T-helper 2 cell treated with Interferon-gamma antibody and Interleukin-4, amounts not matched to agents 5 μg/mL and 100 μg/mL, for 36 hours (primary cell): ENCODE measurements at regions not wholly inside any gene's neighbourhood (a gene's known extent, or its start where the extent isn't known, plus 50 kb on each side); places are given as distances from the start of the nearest gene placed in this dataset.

ENCODE experiments used
- DNase-seq: peaks from one replicate; pipeline ENCODE4 v3.0.0; 2021; ENCODE audit warnings: low spot score
- H3K27ac Mint-ChIP-seq: one replicate; pipeline ENCODE4 v1.8.0; 2021; ENCODE audit warnings: mild to moderate bottlenecking, mixed read lengths
- H3K27me3 Mint-ChIP-seq: one replicate; pipeline ENCODE4 v1.8.0; 2021; ENCODE audit warnings: low read depth, mixed read lengths
- H3K36me3 Mint-ChIP-seq: one replicate; pipeline ENCODE4 v1.8.0; 2021; ENCODE audit warnings: low read depth, mixed read lengths
- H3K4me1 Mint-ChIP-seq: one replicate; pipeline ENCODE4 v1.8.0; 2021; ENCODE audit warnings: low read depth, mixed read lengths
- H3K4me3 Mint-ChIP-seq: one replicate; pipeline ENCODE4 v1.8.0; 2022; ENCODE audit warnings: mild to moderate bottlenecking, moderate library complexity, mixed read lengths
- H3K9me3 Mint-ChIP-seq: one replicate; pipeline ENCODE4 v1.8.0; 2021; ENCODE audit warnings: mixed read lengths

DNA sequence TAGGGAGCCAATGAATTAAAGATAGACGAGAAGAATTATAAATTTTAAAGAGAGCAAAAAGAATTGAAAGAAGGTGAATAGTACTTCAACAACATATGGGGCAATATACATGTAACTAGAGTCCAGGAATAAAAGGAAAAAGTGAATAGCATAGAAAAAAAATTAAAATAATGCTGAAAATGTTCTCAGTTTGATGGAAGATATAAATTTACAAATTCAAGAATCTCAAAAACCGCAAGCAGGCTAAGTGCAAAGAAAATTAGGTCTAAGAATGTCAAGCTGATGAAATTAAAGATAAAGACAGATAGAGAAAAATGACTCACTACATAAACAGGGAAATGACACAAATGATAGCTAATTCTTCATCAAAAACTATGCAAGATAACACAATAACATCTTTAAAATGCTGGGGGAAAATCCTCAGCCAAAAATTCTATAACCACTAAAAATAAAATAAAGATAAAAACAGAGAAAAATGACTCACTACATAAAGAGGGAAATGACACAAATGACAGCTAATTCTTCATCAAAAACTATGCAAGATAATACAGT lies 326.3 kb downstream of the TBX15 start:
- Mint-ChIP-seq H3K4me1 (no peaks in the 10 kb centered on the region), H3K27me3 (no peaks in the 10 kb centered on the region), H3K27ac (no peak overlapping the region), H3K9me3 (peaks cover 23% of the 10 kb centered on the region), H3K4me3 (no peak overlapping the region), H3K36me3 (no peaks in the 10 kb centered on the region)
- DNase-seq = no peak

DNA sequence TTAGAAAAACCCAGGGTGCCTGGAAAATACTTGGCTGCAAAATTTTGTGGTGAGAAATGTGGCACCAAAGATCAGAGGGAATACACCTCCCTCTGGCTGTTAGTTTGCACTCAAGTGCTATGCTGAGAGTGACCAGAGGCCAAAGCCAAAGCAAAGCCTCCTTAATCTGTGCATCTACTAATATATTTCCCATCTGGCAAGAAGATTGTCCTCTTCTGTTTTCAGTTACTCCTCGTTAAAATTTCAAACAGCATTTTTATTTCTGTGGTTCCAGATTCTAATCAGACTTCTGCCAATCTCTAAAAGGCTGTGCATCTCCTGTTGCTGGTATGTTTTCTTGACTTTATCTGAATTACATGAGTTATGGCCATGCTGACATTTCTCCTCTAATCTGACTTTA lies 327.4 kb downstream of the TBX15 start:
- no peaks in the 10 kb centered on the region for H3K4me1 Mint-ChIP-seq
- H3K27me3 Mint-ChIP-seq = no peaks in the 10 kb centered on the region
- DNase-seq = no peak
- no peak overlapping the region for H3K27ac Mint-ChIP-seq
- peaks cover 24% of the 10 kb centered on the region for H3K9me3 Mint-ChIP-seq
- no peak overlapping the region for H3K4me3 Mint-ChIP-seq
- H3K36me3 Mint-ChIP-seq = no peaks in the 10 kb centered on the region

DNA sequence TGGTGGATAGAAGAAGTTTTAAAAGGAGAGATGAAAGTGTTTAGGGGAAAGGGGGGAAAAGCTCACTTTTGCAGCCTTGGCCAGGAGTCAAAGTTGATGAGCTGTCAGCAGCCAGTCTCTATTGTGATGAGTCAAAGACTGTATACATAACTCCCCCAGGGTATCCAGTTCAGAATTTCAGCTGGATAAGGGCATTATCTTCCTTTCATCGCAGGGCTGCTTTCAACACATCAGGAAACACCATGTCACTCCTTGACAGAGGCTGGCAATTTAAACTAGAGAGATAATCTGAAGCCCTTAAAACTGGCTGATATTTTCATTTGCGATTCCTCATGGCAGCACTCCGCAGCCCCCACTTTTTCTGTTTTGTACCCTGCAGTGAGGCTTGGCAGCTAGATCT lies 328.5 kb downstream of the TBX15 start:
- Mint-ChIP-seq H3K36me3 (no peaks in the 10 kb centered on the region), H3K4me1 (no peaks in the 10 kb centered on the region), H3K4me3 (no peak overlapping the region), H3K9me3 (peaks cover 25% of the 10 kb centered on the region), H3K27ac (no peak overlapping the region), H3K27me3 (no peaks in the 10 kb centered on the region)
- no peak for DNase-seq

DNA sequence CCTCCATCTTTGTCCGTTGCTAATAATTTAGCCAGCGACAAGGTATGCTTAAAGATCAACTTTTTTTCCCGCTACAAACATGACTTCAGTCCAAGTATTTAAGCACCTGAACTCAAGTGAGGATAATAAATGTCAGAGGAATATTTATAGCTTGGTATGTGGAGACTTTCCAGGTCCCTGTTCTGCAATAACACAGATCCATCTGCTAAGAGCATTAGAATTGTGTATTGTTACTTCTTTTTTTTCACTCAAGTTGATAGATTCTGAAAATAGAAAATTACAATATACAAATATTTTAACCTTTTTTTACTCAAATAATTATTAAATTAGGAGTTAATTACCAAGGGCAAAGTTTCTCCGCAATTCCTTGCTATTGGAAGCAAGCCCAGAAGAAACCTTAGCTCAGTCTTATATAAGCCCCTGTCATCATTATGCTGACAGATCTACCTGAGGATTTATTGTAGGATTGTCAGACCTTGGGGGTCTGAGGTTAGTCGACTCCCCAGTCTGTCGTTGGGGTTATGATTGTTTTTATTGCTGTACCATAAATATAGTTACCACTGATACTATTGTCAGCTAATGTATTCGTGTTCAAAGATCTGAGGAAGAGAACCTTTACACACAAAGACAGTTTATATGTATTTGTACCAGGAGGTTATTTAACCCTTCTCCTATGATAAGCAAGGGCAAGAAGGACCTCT lies 337.9 kb downstream of the TBX15 start:
- no peak for DNase-seq
- Mint-ChIP-seq H3K9me3 (peaks cover 11% of the 10 kb centered on the region), H3K27me3 (no peaks in the 10 kb centered on the region), H3K4me1 (no peaks in the 10 kb centered on the region), H3K27ac (no peak overlapping the region), H3K4me3 (no peak overlapping the region), H3K36me3 (no peaks in the 10 kb centered on the region)

DNA sequence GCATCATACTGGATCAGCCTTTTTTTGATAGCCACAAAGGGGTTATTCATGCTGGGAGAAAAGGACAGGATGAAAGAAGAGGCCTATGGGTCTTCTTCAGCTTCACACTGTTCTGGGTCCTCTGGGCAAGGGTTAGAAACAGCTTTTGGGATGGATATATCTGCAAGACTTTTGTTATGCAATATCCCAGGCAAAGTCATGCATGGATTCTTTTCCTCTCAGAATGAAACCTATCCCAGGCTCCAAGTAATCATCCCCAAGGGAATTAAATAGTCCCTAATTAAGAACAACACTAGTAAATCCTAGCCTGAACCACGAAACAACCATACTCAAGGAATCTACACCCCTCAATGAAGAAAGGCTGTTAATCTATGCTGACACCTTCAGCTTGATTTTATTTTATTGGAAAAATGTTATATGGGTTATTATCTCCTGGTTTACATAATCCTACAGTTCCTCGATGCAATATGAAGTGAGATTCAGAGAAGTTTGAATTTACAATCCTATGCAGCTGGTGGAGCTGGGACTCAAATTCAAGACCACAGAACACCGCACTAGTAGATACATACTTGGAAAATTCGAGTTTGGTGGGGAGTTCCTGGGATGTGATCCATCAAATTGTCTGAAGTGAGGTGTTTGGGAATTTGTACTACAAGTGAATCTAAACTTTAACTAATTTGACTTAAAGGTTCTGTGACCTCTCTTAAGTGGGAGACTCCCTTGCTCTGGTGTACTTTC lies 338.6 kb downstream of the TBX15 start:
- no peaks in the 10 kb centered on the region for H3K36me3 Mint-ChIP-seq
- no peaks in the 10 kb centered on the region for H3K4me1 Mint-ChIP-seq
- H3K27me3 Mint-ChIP-seq = no peaks in the 10 kb centered on the region
- no peak overlapping the region for H3K27ac Mint-ChIP-seq
- no peak overlapping the region for H3K4me3 Mint-ChIP-seq
- peaks cover 11% of the 10 kb centered on the region for H3K9me3 Mint-ChIP-seq
- DNase-seq = no peak

DNA sequence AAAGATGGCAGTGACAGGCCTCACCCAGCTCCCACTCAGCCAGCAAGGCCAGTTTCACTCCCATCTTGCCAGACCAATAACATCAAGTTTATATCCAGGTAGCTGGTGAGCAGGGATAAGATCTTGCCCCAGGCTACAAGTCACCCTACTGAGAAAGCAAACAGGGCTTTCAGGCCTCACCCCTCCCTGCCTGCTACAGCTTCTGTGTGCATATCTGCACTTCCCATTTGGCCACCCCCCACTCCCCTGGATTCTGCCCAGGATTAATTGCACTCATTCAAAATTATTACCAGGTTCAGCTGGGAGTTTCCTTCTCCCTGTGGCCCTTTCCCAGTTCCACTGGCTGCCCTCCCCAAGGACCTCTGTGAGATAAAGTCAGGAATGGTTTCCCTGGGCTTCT lies 352.1 kb downstream of the TBX15 start:
- H3K27ac Mint-ChIP-seq = no peak overlapping the region
- DNase-seq = no peak
- H3K36me3 Mint-ChIP-seq = no peaks in the 10 kb centered on the region
- no peaks in the 10 kb centered on the region for H3K4me1 Mint-ChIP-seq
- no peaks in the 10 kb centered on the region for H3K27me3 Mint-ChIP-seq
- no peak overlapping the region for H3K4me3 Mint-ChIP-seq
- peaks cover 54% of the 10 kb centered on the region for H3K9me3 Mint-ChIP-seq

DNA sequence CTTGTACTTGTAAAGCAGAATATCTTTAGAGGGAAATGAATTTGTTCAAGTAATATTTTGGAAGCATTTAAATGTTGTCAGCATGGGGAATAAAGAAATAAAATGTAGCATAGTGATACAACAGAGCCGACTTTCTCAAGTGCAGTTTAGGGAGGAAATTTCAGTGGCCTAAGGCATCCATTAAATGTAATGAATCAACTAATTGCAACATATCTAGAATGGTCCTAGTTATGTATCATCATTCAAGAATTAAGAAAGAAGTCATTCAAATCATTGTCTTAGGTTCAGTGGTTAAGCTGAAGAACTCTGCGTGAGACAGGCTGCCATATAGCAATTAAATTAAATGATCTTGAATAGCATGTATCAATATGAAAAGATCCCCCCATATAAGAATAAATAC lies 360.7 kb downstream of the TBX15 start:
- no peak for DNase-seq
- H3K36me3 Mint-ChIP-seq = no peaks in the 10 kb centered on the region
- H3K27ac Mint-ChIP-seq = no peak overlapping the region
- H3K4me1 Mint-ChIP-seq = no peaks in the 10 kb centered on the region
- no peak overlapping the region for H3K4me3 Mint-ChIP-seq
- no peaks in the 10 kb centered on the region for H3K27me3 Mint-ChIP-seq
- H3K9me3 Mint-ChIP-seq = peaks cover 13% of the 10 kb centered on the region

DNA sequence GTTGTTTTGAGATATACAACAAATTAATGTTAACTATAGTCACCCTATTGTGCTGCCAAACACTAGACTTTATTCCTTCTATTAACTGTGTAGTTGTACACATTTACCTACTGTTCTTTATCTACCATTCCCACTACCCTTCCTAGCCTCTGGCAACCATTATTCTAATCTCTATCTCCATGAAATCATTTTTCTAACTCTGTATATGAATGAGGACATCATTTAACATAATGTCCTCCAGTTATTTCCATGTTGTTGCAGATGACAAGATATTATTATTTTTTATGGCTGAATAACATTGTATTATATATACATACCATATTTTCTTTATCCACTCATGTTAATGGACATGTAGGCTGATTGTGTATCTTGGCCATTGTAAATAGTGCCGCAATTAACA lies 366.3 kb downstream of the TBX15 start:
- no peak overlapping the region for H3K27ac Mint-ChIP-seq
- H3K4me3 Mint-ChIP-seq = no peak overlapping the region
- no peak for DNase-seq
- no peaks in the 10 kb centered on the region for H3K4me1 Mint-ChIP-seq
- H3K27me3 Mint-ChIP-seq = no peaks in the 10 kb centered on the region
- H3K9me3 Mint-ChIP-seq = peaks cover 26% of the 10 kb centered on the region
- H3K36me3 Mint-ChIP-seq = no peaks in the 10 kb centered on the region

DNA sequence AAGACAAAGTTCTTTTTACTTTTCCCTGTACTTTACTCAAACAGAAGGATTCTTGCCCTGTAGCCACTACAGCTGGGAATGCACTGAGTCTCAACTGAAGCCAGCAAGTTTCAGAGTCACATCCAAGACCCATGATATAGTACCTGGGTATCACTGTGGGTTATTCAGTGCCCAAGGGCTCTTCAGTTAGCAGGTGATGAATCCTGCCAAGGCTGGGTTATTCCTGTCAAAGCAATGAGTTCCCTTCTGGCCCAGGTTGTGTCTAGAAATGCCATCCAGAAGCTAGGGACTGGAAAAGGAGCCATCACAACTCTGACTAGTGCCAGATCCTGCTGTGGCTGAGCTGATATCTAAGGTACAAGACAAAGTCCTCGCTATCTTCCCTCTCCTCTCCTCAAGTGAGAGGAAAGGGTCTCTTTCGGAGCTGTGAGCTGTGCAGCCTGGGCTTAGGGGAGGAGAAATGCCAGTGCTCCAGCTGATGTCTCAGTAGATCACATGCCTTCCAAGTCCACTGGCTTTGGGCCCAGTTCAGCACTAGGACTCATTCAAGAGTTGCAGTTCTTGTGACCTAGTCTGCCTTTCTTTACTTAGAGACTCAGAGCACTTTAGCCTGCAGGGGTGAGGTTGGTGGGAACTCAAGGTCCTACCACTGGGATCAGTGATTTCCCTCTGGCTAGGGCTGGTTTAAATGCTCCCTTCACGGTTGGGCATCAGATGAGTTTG lies 369.4 kb downstream of the TBX15 start:
- Mint-ChIP-seq H3K9me3 (peaks cover 26% of the 10 kb centered on the region), H3K27me3 (no peaks in the 10 kb centered on the region), H3K27ac (no peak overlapping the region), H3K4me3 (no peak overlapping the region), H3K36me3 (no peaks in the 10 kb centered on the region), H3K4me1 (no peaks in the 10 kb centered on the region)
- DNase-seq = no peak

DNA sequence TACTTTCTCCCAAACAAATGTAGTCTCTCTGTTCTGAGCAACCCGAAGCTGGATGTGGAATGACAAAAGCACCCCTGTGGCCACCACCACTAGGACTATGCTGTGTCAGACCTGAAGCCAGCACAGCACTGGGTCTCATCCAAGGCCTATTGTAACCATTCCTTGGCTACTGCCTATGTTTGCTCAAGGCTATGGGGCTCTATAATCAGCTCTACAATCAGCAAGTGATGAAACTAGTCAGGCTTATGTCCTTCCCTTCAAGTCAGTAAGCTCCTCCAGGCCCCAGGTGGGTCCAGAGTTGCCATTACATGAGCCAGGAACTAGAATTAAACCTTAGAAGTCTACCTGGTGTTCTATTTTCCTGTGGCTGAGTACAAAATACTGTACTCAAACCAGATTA lies 370.2 kb downstream of the TBX15 start:
- DNase-seq = no peak
- no peaks in the 10 kb centered on the region for H3K36me3 Mint-ChIP-seq
- H3K27ac Mint-ChIP-seq = no peak overlapping the region
- H3K4me1 Mint-ChIP-seq = no peaks in the 10 kb centered on the region
- no peak overlapping the region for H3K4me3 Mint-ChIP-seq
- peaks cover 28% of the 10 kb centered on the region for H3K9me3 Mint-ChIP-seq
- H3K27me3 Mint-ChIP-seq = no peaks in the 10 kb centered on the region

DNA sequence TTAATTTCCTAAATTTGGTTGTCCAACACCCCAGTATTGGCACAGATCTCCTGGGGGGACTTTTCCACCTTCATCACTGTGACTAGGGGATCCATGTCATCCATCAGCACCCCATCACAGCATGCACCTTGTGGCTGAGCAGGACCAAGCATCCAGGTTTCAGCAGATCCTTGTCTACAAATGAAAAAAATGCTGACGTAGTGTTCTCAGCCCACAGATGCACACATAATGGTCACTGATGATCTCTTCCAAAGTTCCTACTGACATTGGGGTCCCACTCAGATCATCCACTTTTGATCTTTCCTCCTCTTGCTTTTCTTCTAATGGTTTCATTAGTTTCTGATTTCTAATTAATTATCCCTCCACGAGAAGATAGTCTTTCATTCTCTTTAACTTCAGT lies 373.1 kb downstream of the TBX15 start:
- Mint-ChIP-seq H3K27ac (no peak overlapping the region), H3K36me3 (no peaks in the 10 kb centered on the region), H3K9me3 (peaks cover 50% of the 10 kb centered on the region), H3K27me3 (no peaks in the 10 kb centered on the region), H3K4me1 (no peaks in the 10 kb centered on the region), H3K4me3 (no peak overlapping the region)
- no peak for DNase-seq

DNA sequence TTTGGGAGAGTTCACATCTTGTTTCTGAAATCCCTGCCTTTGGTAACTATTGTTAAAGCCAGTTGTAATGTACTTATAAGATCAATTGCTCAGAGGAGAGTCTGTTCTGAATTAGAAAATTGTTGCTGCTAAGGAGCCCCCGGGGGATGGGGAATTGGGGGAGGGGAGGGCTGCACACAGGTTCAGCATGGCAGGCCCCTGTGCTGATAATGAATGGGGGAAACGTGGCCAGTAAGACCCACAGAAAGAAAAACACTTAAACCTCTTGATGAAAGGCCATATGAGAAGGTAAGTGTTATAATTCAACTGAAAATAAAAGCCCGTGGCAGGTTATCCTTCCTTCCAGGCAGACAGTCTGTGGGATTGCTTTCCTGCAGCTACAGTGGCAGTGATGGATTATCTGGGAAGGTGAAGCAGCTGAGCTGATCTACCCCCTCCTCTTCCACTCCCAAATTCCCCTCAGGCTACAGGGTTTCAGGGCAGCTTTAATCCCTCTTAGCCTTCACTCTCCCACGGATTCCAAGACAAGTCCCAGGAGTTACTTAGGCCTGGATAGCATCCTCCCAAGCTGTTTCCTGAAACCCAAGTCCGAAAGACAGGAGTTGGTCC lies 398.8 kb downstream of the TBX15 start:
- no peak overlapping the region for H3K4me3 Mint-ChIP-seq
- H3K27ac Mint-ChIP-seq = no peak overlapping the region
- no peaks in the 10 kb centered on the region for H3K36me3 Mint-ChIP-seq
- no peak for DNase-seq
- no peaks in the 10 kb centered on the region for H3K27me3 Mint-ChIP-seq
- H3K4me1 Mint-ChIP-seq = no peaks in the 10 kb centered on the region
- H3K9me3 Mint-ChIP-seq = peaks cover 13% of the 10 kb centered on the region

DNA sequence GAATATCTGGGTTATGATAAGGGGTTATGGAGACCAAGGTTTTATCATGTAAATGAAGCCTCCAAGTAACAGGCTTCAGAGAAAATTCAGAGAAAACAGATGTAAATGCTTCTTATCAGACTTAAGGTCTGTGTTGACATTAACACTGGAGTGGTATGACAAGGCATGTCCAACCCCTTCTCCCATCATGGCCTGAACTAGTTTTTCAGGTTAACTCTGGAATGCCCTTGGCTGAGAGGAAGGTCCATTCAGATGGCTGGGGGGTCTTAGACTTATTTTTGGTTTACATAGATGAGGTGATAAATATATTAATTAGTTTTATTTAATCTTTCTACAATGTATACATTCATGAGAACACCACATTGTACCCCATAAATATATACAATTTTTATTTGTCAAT lies 399.6 kb downstream of the TBX15 start:
- Mint-ChIP-seq H3K4me1 (no peaks in the 10 kb centered on the region), H3K4me3 (no peak overlapping the region), H3K27ac (no peak overlapping the region), H3K36me3 (no peaks in the 10 kb centered on the region), H3K9me3 (peaks cover 13% of the 10 kb centered on the region), H3K27me3 (no peaks in the 10 kb centered on the region)
- no peak for DNase-seq

DNA sequence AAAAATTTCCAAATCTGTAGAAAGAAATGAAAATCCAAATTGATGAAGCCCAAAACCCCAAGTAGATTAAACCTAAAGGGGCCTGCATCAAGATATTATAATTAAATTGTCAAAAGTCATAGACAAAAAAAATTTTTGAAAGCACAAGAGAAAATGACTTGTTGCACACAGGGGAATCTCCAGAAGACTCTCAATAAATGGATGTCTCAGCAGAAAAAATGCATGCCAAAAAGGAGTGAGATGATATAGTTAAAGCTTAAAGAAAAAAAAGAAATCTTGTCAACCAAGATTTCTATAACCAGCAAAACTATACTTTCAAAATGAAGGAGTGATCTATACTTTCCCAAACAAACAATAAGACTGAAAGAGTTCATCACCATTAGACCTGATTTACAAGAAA lies 393.2 kb upstream of the SPAG17 start:
- H3K27me3 Mint-ChIP-seq = no peaks in the 10 kb centered on the region
- H3K9me3 Mint-ChIP-seq = peaks cover 28% of the 10 kb centered on the region
- no peaks in the 10 kb centered on the region for H3K4me1 Mint-ChIP-seq
- H3K4me3 Mint-ChIP-seq = no peak overlapping the region
- no peak overlapping the region for H3K27ac Mint-ChIP-seq
- no peaks in the 10 kb centered on the region for H3K36me3 Mint-ChIP-seq
- no peak for DNase-seq
